ENCODE measurements at regions not wholly inside any gene's neighbourhood (a gene's known extent, or its start where the extent isn't known, plus 50 kb on each side); places are given as distances from the start of the nearest gene placed in this dataset.

GRCh38 chrX:143455046-143455445, 62.2 kb downstream of the SPANXN3 start:
- ATAC-seq: no peak
- ChIA-PET POLR2A (no interaction called here), CTCF (no interaction called here)
- TF ChIP-seq SP1 (CRISPR knock-in tag; conservative IDR thresholded peaks at IDR 0.05) (no peak), GABPB1 (CRISPR knock-in tag; IDR thresholded peaks at IDR 0.05) (no peak)
- TF ChIP-seq, protein P1, sequence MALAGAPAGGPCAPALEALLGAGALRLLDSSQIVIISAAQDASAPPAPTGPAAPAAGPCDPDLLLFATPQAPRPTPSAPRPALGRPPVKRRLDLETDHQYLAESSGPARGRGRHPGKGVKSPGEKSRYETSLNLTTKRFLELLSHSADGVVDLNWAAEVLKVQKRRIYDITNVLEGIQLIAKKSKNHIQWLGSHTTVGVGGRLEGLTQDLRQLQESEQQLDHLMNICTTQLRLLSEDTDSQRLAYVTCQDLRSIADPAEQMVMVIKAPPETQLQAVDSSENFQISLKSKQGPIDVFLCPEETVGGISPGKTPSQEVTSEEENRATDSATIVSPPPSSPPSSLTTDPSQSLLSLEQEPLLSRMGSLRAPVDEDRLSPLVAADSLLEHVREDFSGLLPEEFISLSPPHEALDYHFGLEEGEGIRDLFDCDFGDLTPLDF (CRISPR knock-in tag; IDR thresholded peaks at IDR 0.05): no peak
- Mint-ChIP-seq H3K4me3 (no peak overlapping the region), H3K27me3 (ENCODE audit: low read depth) (no peaks in the 10 kb centered on the region), H3K36me3 (peaks cover 30% of the 10 kb centered on the region), H3K4me1 (no peaks in the 10 kb centered on the region), H3K27ac (no peak overlapping the region), H3K9me3 (peaks cover 39% of the 10 kb centered on the region)
- DNase-seq (ENCODE audit: low spot score): no peak

DNA sequence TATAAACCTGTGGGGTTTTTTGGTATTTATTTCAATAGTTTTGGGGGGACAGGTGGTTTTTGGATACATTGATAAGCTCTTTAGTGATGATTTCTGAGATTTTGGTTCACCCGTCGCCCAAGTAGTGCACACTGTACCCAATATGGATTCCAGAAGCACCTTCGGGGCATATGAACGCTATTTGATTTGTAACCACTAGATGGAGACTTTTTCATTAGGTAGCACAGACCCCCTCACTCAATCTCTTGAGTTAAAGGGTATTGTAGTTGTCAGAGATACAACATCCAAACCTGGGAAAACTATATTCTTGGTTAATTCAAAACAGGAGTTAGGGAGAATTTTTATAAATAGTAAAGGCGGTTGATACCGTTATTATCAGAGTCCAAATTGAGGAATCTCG, 79.8 kb downstream of the SPANXN3 start:
- Mint-ChIP-seq H3K27ac (no peak overlapping the region), H3K36me3 (peaks cover 15% of the 10 kb centered on the region), H3K27me3 (ENCODE audit: low read depth) (no peaks in the 10 kb centered on the region; the same call in 1 of the 2 replicates), H3K9me3 (peaks cover 45% of the 10 kb centered on the region), H3K4me1 (no peaks in the 10 kb centered on the region), H3K4me3 (no peak overlapping the region)
- CTCF ChIA-PET: no interaction called here
- TF ChIP-seq EMX1 (CRISPR knock-in tag; IDR thresholded peaks at IDR 0.05) (no peak), TCF7 (CRISPR knock-in tag; IDR thresholded peaks at IDR 0.05; ENCODE audit: low read depth) (no peak), GRHL2 (CRISPR knock-in tag; IDR thresholded peaks at IDR 0.05; ENCODE audit: insufficient replicate concordance, severe bottlenecking) (no peak), ZNF121 (CRISPR knock-in tag; IDR thresholded peaks at IDR 0.05) (no peak), ZNF416 (CRISPR knock-in tag; IDR thresholded peaks at IDR 0.05) (no peak), CBFB (CRISPR knock-in tag; IDR thresholded peaks at IDR 0.05; ENCODE audit: low read depth) (no peak), USF1 (CRISPR knock-in tag; IDR thresholded peaks at IDR 0.05) (no peak), PRRX2 (CRISPR knock-in tag; IDR thresholded peaks at IDR 0.05) (no peak), HMGA2 (CRISPR knock-in tag; IDR thresholded peaks at IDR 0.05) (no peak), FOXP4 (CRISPR knock-in tag; IDR thresholded peaks at IDR 0.05) (no peak), HMGXB4 (CRISPR knock-in tag; IDR thresholded peaks at IDR 0.05) (no peak), FOXK1 (CRISPR knock-in tag; IDR thresholded peaks at IDR 0.05) (no peak)
- TF ChIP-seq, protein P2, sequence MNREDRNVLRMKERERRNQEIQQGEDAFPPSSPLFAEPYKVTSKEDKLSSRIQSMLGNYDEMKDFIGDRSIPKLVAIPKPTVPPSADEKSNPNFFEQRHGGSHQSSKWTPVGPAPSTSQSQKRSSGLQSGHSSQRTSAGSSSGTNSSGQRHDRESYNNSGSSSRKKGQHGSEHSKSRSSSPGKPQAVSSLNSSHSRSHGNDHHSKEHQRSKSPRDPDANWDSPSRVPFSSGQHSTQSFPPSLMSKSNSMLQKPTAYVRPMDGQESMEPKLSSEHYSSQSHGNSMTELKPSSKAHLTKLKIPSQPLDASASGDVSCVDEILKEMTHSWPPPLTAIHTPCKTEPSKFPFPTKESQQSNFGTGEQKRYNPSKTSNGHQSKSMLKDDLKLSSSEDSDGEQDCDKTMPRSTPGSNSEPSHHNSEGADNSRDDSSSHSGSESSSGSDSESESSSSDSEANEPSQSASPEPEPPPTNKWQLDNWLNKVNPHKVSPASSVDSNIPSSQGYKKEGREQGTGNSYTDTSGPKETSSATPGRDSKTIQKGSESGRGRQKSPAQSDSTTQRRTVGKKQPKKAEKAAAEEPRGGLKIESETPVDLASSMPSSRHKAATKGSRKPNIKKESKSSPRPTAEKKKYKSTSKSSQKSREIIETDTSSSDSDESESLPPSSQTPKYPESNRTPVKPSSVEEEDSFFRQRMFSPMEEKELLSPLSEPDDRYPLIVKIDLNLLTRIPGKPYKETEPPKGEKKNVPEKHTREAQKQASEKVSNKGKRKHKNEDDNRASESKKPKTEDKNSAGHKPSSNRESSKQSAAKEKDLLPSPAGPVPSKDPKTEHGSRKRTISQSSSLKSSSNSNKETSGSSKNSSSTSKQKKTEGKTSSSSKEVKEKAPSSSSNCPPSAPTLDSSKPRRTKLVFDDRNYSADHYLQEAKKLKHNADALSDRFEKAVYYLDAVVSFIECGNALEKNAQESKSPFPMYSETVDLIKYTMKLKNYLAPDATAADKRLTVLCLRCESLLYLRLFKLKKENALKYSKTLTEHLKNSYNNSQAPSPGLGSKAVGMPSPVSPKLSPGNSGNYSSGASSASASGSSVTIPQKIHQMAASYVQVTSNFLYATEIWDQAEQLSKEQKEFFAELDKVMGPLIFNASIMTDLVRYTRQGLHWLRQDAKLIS (CRISPR knock-in tag; IDR thresholded peaks at IDR 0.05; ENCODE audit: borderline replicate concordance): no peak
- TF ChIP-seq, protein P3, sequence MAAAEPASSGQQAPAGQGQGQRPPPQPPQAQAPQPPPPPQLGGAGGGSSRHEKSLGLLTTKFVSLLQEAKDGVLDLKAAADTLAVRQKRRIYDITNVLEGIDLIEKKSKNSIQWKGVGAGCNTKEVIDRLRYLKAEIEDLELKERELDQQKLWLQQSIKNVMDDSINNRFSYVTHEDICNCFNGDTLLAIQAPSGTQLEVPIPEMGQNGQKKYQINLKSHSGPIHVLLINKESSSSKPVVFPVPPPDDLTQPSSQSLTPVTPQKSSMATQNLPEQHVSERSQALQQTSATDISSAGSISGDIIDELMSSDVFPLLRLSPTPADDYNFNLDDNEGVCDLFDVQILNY (CRISPR knock-in tag; IDR thresholded peaks at IDR 0.05): no peak
- no peak for DNase-seq (ENCODE audit: low spot score)
- ATAC-seq: no peak
- POLR2A ChIA-PET: no interaction called here

Measured in WTC11 (cell line).